ENCODE measurements at regions not wholly inside any gene's neighbourhood (a gene's known extent, or its start where the extent isn't known, plus 50 kb on each side); places are given as distances from the start of the nearest gene placed in this dataset.

- H3K36me3 Mint-ChIP-seq (ENCODE audit: low read depth) = no peaks in the 10 kb centered on the region
- H3K27ac Mint-ChIP-seq = no peak overlapping the region
- no peak for DNase-seq
- H3K4me1 Mint-ChIP-seq = no peaks in the 10 kb centered on the region
- H3K9me3 Mint-ChIP-seq = no peaks in the 10 kb centered on the region
- H3K27me3 Mint-ChIP-seq = no peaks in the 10 kb centered on the region
- intact Hi-C loops (cut with micrococcal nuclease) = no loop called here
- H3K4me3 Mint-ChIP-seq = no peak overlapping the region
Observed at GRCh38 chr3:94539937-94540336, 477.1 kb downstream of the NSUN3 start.

- H3K4me1 Mint-ChIP-seq = no peaks in the 10 kb centered on the region
- no peak for DNase-seq
- H3K36me3 Mint-ChIP-seq (ENCODE audit: low read depth) = no peaks in the 10 kb centered on the region
- H3K4me3 Mint-ChIP-seq = no peak overlapping the region
- H3K9me3 Mint-ChIP-seq = no peaks in the 10 kb centered on the region
- intact Hi-C loops (cut with micrococcal nuclease) = no loop called here
- H3K27ac Mint-ChIP-seq = no peak overlapping the region
- H3K27me3 Mint-ChIP-seq = no peaks in the 10 kb centered on the region
Observed at GRCh38 chr3:94543161-94543560, 480.3 kb downstream of the NSUN3 start.

- DNase-seq = no peak
- intact Hi-C loops (cut with micrococcal nuclease) = no loop called here
- Mint-ChIP-seq H3K9me3 (no peaks in the 10 kb centered on the region), H3K27me3 (no peaks in the 10 kb centered on the region), H3K36me3 (ENCODE audit: low read depth) (no peaks in the 10 kb centered on the region), H3K4me1 (no peaks in the 10 kb centered on the region), H3K4me3 (no peak overlapping the region), H3K27ac (no peak overlapping the region)
Observed at GRCh38 chr3:94544131-94544789, 481.4 kb downstream of the NSUN3 start.

- DNase-seq = no peak
- Mint-ChIP-seq H3K4me1 (no peaks in the 10 kb centered on the region), H3K9me3 (no peaks in the 10 kb centered on the region), H3K36me3 (ENCODE audit: low read depth) (no peaks in the 10 kb centered on the region), H3K4me3 (no peak overlapping the region), H3K27me3 (no peaks in the 10 kb centered on the region), H3K27ac (no peak overlapping the region)
- intact Hi-C loops (cut with micrococcal nuclease) = no loop called here
Observed at GRCh38 chr3:94548581-94549316, 485.9 kb downstream of the NSUN3 start.

GRCh38 chr3:94561094-94561493, 498.2 kb downstream of the NSUN3 start:
- no peaks in the 10 kb centered on the region for H3K36me3 Mint-ChIP-seq (ENCODE audit: low read depth)
- intact Hi-C loops (cut with micrococcal nuclease) = no loop called here
- no peaks in the 10 kb centered on the region for H3K4me1 Mint-ChIP-seq
- H3K27me3 Mint-ChIP-seq = no peaks in the 10 kb centered on the region
- no peak overlapping the region for H3K27ac Mint-ChIP-seq
- H3K9me3 Mint-ChIP-seq = no peaks in the 10 kb centered on the region
- no peak overlapping the region for H3K4me3 Mint-ChIP-seq
- no peak for DNase-seq

- Mint-ChIP-seq H3K4me1 (no peaks in the 10 kb centered on the region), H3K4me3 (no peak overlapping the region), H3K9me3 (no peaks in the 10 kb centered on the region), H3K27ac (no peak overlapping the region), H3K27me3 (no peaks in the 10 kb centered on the region), H3K36me3 (ENCODE audit: low read depth) (no peaks in the 10 kb centered on the region)
- DNase-seq = no peak
- intact Hi-C loops (cut with micrococcal nuclease) = no loop called here
Observed at GRCh38 chr3:94564247-94564646, 501.4 kb downstream of the NSUN3 start.

GRCh38 chr3:94568041-94568440, 505.2 kb downstream of the NSUN3 start:
- H3K4me1 Mint-ChIP-seq = no peaks in the 10 kb centered on the region
- H3K9me3 Mint-ChIP-seq = no peaks in the 10 kb centered on the region
- no peak overlapping the region for H3K4me3 Mint-ChIP-seq
- intact Hi-C loops (cut with micrococcal nuclease) = no loop called here
- no peak for DNase-seq
- H3K27ac Mint-ChIP-seq = no peak overlapping the region
- no peaks in the 10 kb centered on the region for H3K36me3 Mint-ChIP-seq (ENCODE audit: low read depth)
- no peaks in the 10 kb centered on the region for H3K27me3 Mint-ChIP-seq

GRCh38 chr3:94573337-94573736, 510.5 kb downstream of the NSUN3 start:
- intact Hi-C loops (cut with micrococcal nuclease) = no loop called here
- H3K4me3 Mint-ChIP-seq = no peak overlapping the region
- H3K27ac Mint-ChIP-seq = no peak overlapping the region
- H3K27me3 Mint-ChIP-seq = no peaks in the 10 kb centered on the region
- DNase-seq = no peak
- H3K4me1 Mint-ChIP-seq = no peaks in the 10 kb centered on the region
- no peaks in the 10 kb centered on the region for H3K36me3 Mint-ChIP-seq (ENCODE audit: low read depth)
- H3K9me3 Mint-ChIP-seq = peaks cover 8% of the 10 kb centered on the region

- no peak for DNase-seq
- intact Hi-C loops (cut with micrococcal nuclease) = no loop called here
- Mint-ChIP-seq H3K27ac (no peak overlapping the region), H3K36me3 (ENCODE audit: low read depth) (no peaks in the 10 kb centered on the region), H3K9me3 (no peaks in the 10 kb centered on the region), H3K4me3 (no peak overlapping the region), H3K27me3 (no peaks in the 10 kb centered on the region), H3K4me1 (no peaks in the 10 kb centered on the region)
Observed at GRCh38 chr3:94587291-94587690, 524.4 kb downstream of the NSUN3 start.

GRCh38 chr3:94593526-94594150, 530.8 kb downstream of the NSUN3 start:
- intact Hi-C loops (cut with micrococcal nuclease) = no loop called here
- DNase-seq = no peak
- Mint-ChIP-seq H3K27ac (no peak overlapping the region), H3K4me1 (no peaks in the 10 kb centered on the region), H3K27me3 (no peaks in the 10 kb centered on the region), H3K9me3 (no peaks in the 10 kb centered on the region), H3K36me3 (ENCODE audit: low read depth) (no peaks in the 10 kb centered on the region), H3K4me3 (no peak overlapping the region)

GRCh38 chr3:94596141-94596540, 533.3 kb downstream of the NSUN3 start:
- intact Hi-C loops (cut with micrococcal nuclease) = no loop called here
- Mint-ChIP-seq H3K27ac (no peak overlapping the region), H3K9me3 (no peaks in the 10 kb centered on the region), H3K36me3 (ENCODE audit: low read depth) (no peaks in the 10 kb centered on the region), H3K4me1 (no peaks in the 10 kb centered on the region), H3K4me3 (no peak overlapping the region), H3K27me3 (no peaks in the 10 kb centered on the region)
- DNase-seq = no peak

GRCh38 chr3:94596887-94597566, 534.2 kb downstream of the NSUN3 start:
- Mint-ChIP-seq H3K9me3 (no peaks in the 10 kb centered on the region), H3K27ac (no peak overlapping the region), H3K4me3 (no peak overlapping the region), H3K36me3 (ENCODE audit: low read depth) (no peaks in the 10 kb centered on the region), H3K4me1 (no peaks in the 10 kb centered on the region), H3K27me3 (no peaks in the 10 kb centered on the region)
- intact Hi-C loops (cut with micrococcal nuclease) = no loop called here
- DNase-seq = no peak

- no peaks in the 10 kb centered on the region for H3K4me1 Mint-ChIP-seq
- DNase-seq = no peak
- H3K9me3 Mint-ChIP-seq = no peaks in the 10 kb centered on the region
- intact Hi-C loops (cut with micrococcal nuclease) = no loop called here
- no peak overlapping the region for H3K4me3 Mint-ChIP-seq
- H3K36me3 Mint-ChIP-seq (ENCODE audit: low read depth) = no peaks in the 10 kb centered on the region
- H3K27ac Mint-ChIP-seq = no peak overlapping the region
- no peaks in the 10 kb centered on the region for H3K27me3 Mint-ChIP-seq
Observed at GRCh38 chr3:94607778-94608177, 544.9 kb downstream of the NSUN3 start.

GRCh38 chr3:94609908-94610307, 547.0 kb downstream of the NSUN3 start:
- H3K36me3 Mint-ChIP-seq (ENCODE audit: low read depth) = no peaks in the 10 kb centered on the region
- H3K4me3 Mint-ChIP-seq = no peak overlapping the region
- no peak for DNase-seq
- no peaks in the 10 kb centered on the region for H3K4me1 Mint-ChIP-seq
- H3K27me3 Mint-ChIP-seq = no peaks in the 10 kb centered on the region
- no peak overlapping the region for H3K27ac Mint-ChIP-seq
- no peaks in the 10 kb centered on the region for H3K9me3 Mint-ChIP-seq
- intact Hi-C loops (cut with micrococcal nuclease) = no loop called here
